ENCODE measurements at regions not wholly inside any gene's neighbourhood (a gene's known extent, or its start where the extent isn't known, plus 50 kb on each side); places are given as distances from the start of the nearest gene placed in this dataset.

- DNase-seq: no peak
Observed at GRCh38 chr14:36035675-36036074, 140.8 kb downstream of the PTCSC3 start.

- no peak for DNase-seq
Observed at GRCh38 chr14:36028665-36029064, 147.9 kb downstream of the PTCSC3 start.

GRCh38 chr14:36028218-36028617 is 148.3 kb downstream of the PTCSC3 start:
- no peak for DNase-seq

GRCh38 chr14:36027354-36027753 is 149.2 kb downstream of the PTCSC3 start:
- DNase-seq: no peak

- DNase-seq: no peak
Observed at GRCh38 chr14:36022765-36023410, 153.6 kb downstream of the PTCSC3 start.

GRCh38 chr14:36021591-36022320 is 154.8 kb downstream of the PTCSC3 start:
- no peak for DNase-seq

- DNase-seq: no peak
Observed at GRCh38 chr14:36021030-36021422, 155.5 kb downstream of the PTCSC3 start.

- DNase-seq: peak in 3 of 56 donors; percentile 9 to 21 (median 19)
Observed at GRCh38 chr14:36020120-36021029, 156.1 kb downstream of the PTCSC3 start.

- DNase-seq: no peak
Observed at GRCh38 chr14:36019126-36019525, 157.4 kb downstream of the PTCSC3 start.

GRCh38 chr14:36014236-36014635 is 162.3 kb downstream of the PTCSC3 start:
- peak in 1 of 56 donors; percentile 24 for DNase-seq

GRCh38 chr14:36013483-36013882 is 163.0 kb downstream of the PTCSC3 start:
- no peak for DNase-seq

- DNase-seq: no peak
Observed at GRCh38 chr14:36012621-36013020, 163.9 kb downstream of the PTCSC3 start.

- no peak for DNase-seq
Observed at GRCh38 chr14:36009643-36010042, 166.9 kb downstream of the PTCSC3 start.

- no peak for DNase-seq
Observed at GRCh38 chr14:36006623-36007022, 169.9 kb downstream of the PTCSC3 start.

GRCh38 chr14:36005670-36006069 is 170.9 kb downstream of the PTCSC3 start:
- no peak for DNase-seq

- no peak for DNase-seq
Observed at GRCh38 chr14:36001936-36002335, 174.6 kb downstream of the PTCSC3 start.

- DNase-seq: no peak
Observed at GRCh38 chr14:35999294-35999693, 173.2 kb downstream of the BRMS1L start.

GRCh38 chr14:35998303-35998702 is 172.2 kb downstream of the BRMS1L start:
- DNase-seq: peak in 19 of 56 donors; percentile 11 to 52 (median 24)

GRCh38 chr14:35993684-35993960 is 167.5 kb downstream of the BRMS1L start:
- DNase-seq: no peak

GRCh38 chr14:35992816-35993683 is 166.9 kb downstream of the BRMS1L start:
- DNase-seq: peak in 18 of 56 donors; percentile 13 to 71 (median 32)

- peak in 4 of 56 donors; percentile 18 to 61 (median 22) for DNase-seq
Observed at GRCh38 chr14:35991356-35991755, 165.2 kb downstream of the BRMS1L start.
